ENCODE measurements at regions not wholly inside any gene's neighbourhood (a gene's known extent, or its start where the extent isn't known, plus 50 kb on each side); places are given as distances from the start of the nearest gene placed in this dataset.
A peak's percentile ranks its signal among the peaks of the same experiment; 100 is the strongest.

- H3K4me3 Mint-ChIP-seq, result no peak overlapping the region
- H3K27ac Mint-ChIP-seq, result no peak overlapping the region
- H3K36me3 Mint-ChIP-seq (ENCODE audit: insufficient read depth in 2 of 2), result peaks cover 23 to 34% of the 10 kb centered on the region in 2 donors
- DNase-seq, result no peak
- H3K4me1 Mint-ChIP-seq (ENCODE audit: low read depth), result no peaks in the 10 kb centered on the region
- no peak for ATAC-seq (replicated peaks in 1 of 2)
- H3K27me3 Mint-ChIP-seq (ENCODE audit: low read depth), result peaks cover 37% of the 10 kb centered on the region
- peaks cover 16 to 27% of the 10 kb centered on the region in 2 donors for H3K9me3 Mint-ChIP-seq
Measured at GRCh38 chr6:105972440-105972839, 113.7 kb upstream of the PRDM1 start.

- Mint-ChIP-seq H3K4me3 (no peak overlapping the region), H3K9me3 (peaks cover 14 to 27% of the 10 kb centered on the region in 2 donors), H3K4me1 (ENCODE audit: low read depth) (peaks cover 14% of the 10 kb centered on the region), H3K27me3 (ENCODE audit: low read depth) (peaks cover 41% of the 10 kb centered on the region), H3K27ac (no peak overlapping the region), H3K36me3 (ENCODE audit: insufficient read depth in 2 of 2) (peaks cover 20 to 32% of the 10 kb centered on the region in 2 donors)
- DNase-seq, result no peak
- ATAC-seq (replicated peaks in 1 of 2), result no peak
Measured at GRCh38 chr6:105968603-105969333, 117.4 kb upstream of the PRDM1 start.

- no peak for DNase-seq
- H3K27me3 Mint-ChIP-seq (ENCODE audit: low read depth), result peaks cover 33% of the 10 kb centered on the region
- H3K4me3 Mint-ChIP-seq, result no peak overlapping the region
- H3K27ac Mint-ChIP-seq, result no peak overlapping the region
- peaks cover 8 to 20% of the 10 kb centered on the region in 2 donors for H3K9me3 Mint-ChIP-seq
- peaks cover 14 to 25% of the 10 kb centered on the region in 2 donors for H3K36me3 Mint-ChIP-seq (ENCODE audit: insufficient read depth in 2 of 2)
- no peak for ATAC-seq (replicated peaks in 1 of 2)
- H3K4me1 Mint-ChIP-seq (ENCODE audit: low read depth), result peaks cover 14% of the 10 kb centered on the region
Measured at GRCh38 chr6:105967917-105968602, 118.1 kb upstream of the PRDM1 start.

GRCh38 chr6:105966481-105966880 lies 119.7 kb upstream of the PRDM1 start:
- peaks cover 33% of the 10 kb centered on the region for H3K27me3 Mint-ChIP-seq (ENCODE audit: low read depth)
- DNase-seq, result no peak

GRCh38 chr6:105964979-105965760 lies 121.0 kb upstream of the PRDM1 start:
- Mint-ChIP-seq H3K9me3 (peaks cover 0 to 15% of the 10 kb centered on the region in 2 donors), H3K27ac (no peak overlapping the region), H3K36me3 (ENCODE audit: insufficient read depth in 2 of 2) (peaks cover 4 to 9% of the 10 kb centered on the region in 2 donors), H3K27me3 (ENCODE audit: low read depth) (peaks cover 33% of the 10 kb centered on the region), H3K4me3 (no peak overlapping the region), H3K4me1 (ENCODE audit: low read depth) (peaks cover 14% of the 10 kb centered on the region)
- ATAC-seq (replicated peaks in 1 of 2), result no peak
- DNase-seq, result no peak

More at GRCh38 chr6:105966481-105966880, 119.7 kb upstream of the PRDM1 start:
- no peak overlapping the region for H3K4me3 Mint-ChIP-seq
- ATAC-seq (replicated peaks in 1 of 2), result no peak
- peaks cover 0 to 15% of the 10 kb centered on the region in 2 donors for H3K9me3 Mint-ChIP-seq
- peaks cover 14% of the 10 kb centered on the region for H3K4me1 Mint-ChIP-seq (ENCODE audit: low read depth)
- peaks cover 6 to 15% of the 10 kb centered on the region in 2 donors for H3K36me3 Mint-ChIP-seq (ENCODE audit: insufficient read depth in 2 of 2)
- no peak overlapping the region for H3K27ac Mint-ChIP-seq

GRCh38 chr6:105954148-105954547 lies 132.0 kb upstream of the PRDM1 start:
- H3K4me3 Mint-ChIP-seq, result no peak overlapping the region
- DNase-seq (no peak), ATAC-seq (replicated peaks in 1 of 2) (no peak)
- H3K9me3 Mint-ChIP-seq, result no peaks in the 10 kb centered on the region
- peaks cover 8% of the 10 kb centered on the region for H3K4me1 Mint-ChIP-seq (ENCODE audit: low read depth)
- H3K27ac Mint-ChIP-seq, result no peak overlapping the region
- no peaks in the 10 kb centered on the region for H3K36me3 Mint-ChIP-seq (ENCODE audit: insufficient read depth in 2 of 2)
- H3K27me3 Mint-ChIP-seq (ENCODE audit: low read depth), result peaks cover 10% of the 10 kb centered on the region

GRCh38 chr6:105952772-105953690 lies 133.1 kb upstream of the PRDM1 start:
- no peak overlapping the region for H3K27ac Mint-ChIP-seq
- no peak overlapping the region for H3K4me3 Mint-ChIP-seq
- peaks cover 10% of the 10 kb centered on the region for H3K27me3 Mint-ChIP-seq (ENCODE audit: low read depth)
- H3K36me3 Mint-ChIP-seq (ENCODE audit: insufficient read depth in 2 of 2), result no peaks in the 10 kb centered on the region
- ATAC-seq (replicated peaks in 1 of 2), result no peak
- no peaks in the 10 kb centered on the region for H3K9me3 Mint-ChIP-seq
- DNase-seq, result no peak
- peaks cover 8% of the 10 kb centered on the region for H3K4me1 Mint-ChIP-seq (ENCODE audit: low read depth)

- ATAC-seq (replicated peaks in 1 of 2) (no peak), DNase-seq (no peak)
- Mint-ChIP-seq H3K4me3 (no peak overlapping the region), H3K9me3 (no peaks in the 10 kb centered on the region), H3K36me3 (ENCODE audit: insufficient read depth in 2 of 2) (no peaks in the 10 kb centered on the region), H3K27ac (no peak overlapping the region), H3K4me1 (ENCODE audit: low read depth) (peaks cover 8% of the 10 kb centered on the region), H3K27me3 (ENCODE audit: low read depth) (peaks cover 10% of the 10 kb centered on the region)
Measured at GRCh38 chr6:105952326-105952725, 133.8 kb upstream of the PRDM1 start.

GRCh38 chr6:105951322-105951721 lies 134.8 kb upstream of the PRDM1 start:
- H3K36me3 Mint-ChIP-seq (ENCODE audit: insufficient read depth in 2 of 2), result no peaks in the 10 kb centered on the region
- no peaks in the 10 kb centered on the region for H3K9me3 Mint-ChIP-seq
- no peak for DNase-seq
- no peak overlapping the region for H3K4me3 Mint-ChIP-seq
- H3K27me3 Mint-ChIP-seq (ENCODE audit: low read depth), result peaks cover 5% of the 10 kb centered on the region
- peaks cover 8% of the 10 kb centered on the region for H3K4me1 Mint-ChIP-seq (ENCODE audit: low read depth)
- no peak overlapping the region for H3K27ac Mint-ChIP-seq
- no peak for ATAC-seq (replicated peaks in 1 of 2)

- Mint-ChIP-seq H3K4me1 (ENCODE audit: low read depth) (no peaks in the 10 kb centered on the region), H3K36me3 (ENCODE audit: insufficient read depth in 2 of 2) (no peaks in the 10 kb centered on the region), H3K4me3 (no peak overlapping the region), H3K9me3 (no peaks in the 10 kb centered on the region), H3K27ac (no peak overlapping the region), H3K27me3 (ENCODE audit: low read depth) (peaks cover 16% of the 10 kb centered on the region)
- DNase-seq (no peak), ATAC-seq (replicated peaks in 1 of 2) (no peak)
Measured at GRCh38 chr6:105949869-105950268, 136.3 kb upstream of the PRDM1 start.

GRCh38 chr6:105943514-105943913 lies 142.6 kb upstream of the PRDM1 start:
- DNase-seq, result no peak
- H3K9me3 Mint-ChIP-seq, result no peaks in the 10 kb centered on the region
- H3K27me3 Mint-ChIP-seq (ENCODE audit: low read depth), result peaks cover 27% of the 10 kb centered on the region
- H3K27ac Mint-ChIP-seq, result no peak overlapping the region
- no peak overlapping the region for H3K4me3 Mint-ChIP-seq
- peaks cover 18% of the 10 kb centered on the region for H3K4me1 Mint-ChIP-seq (ENCODE audit: low read depth)
- no peak for ATAC-seq (replicated peaks in 1 of 2)
- no peaks in the 10 kb centered on the region for H3K36me3 Mint-ChIP-seq (ENCODE audit: insufficient read depth in 2 of 2)

GRCh38 chr6:105941621-105942412 lies 144.3 kb upstream of the PRDM1 start:
- peak; percentile 55 to 72 for ATAC-seq (replicated peaks in 1 of 2)
- Mint-ChIP-seq H3K27ac (peak overlapping the region; percentile 51), H3K9me3 (no peaks in the 10 kb centered on the region)

More at GRCh38 chr6:105941621-105942412, 144.3 kb upstream of the PRDM1 start:
- H3K36me3 Mint-ChIP-seq (ENCODE audit: insufficient read depth in 2 of 2), result no peaks in the 10 kb centered on the region
- H3K4me3 Mint-ChIP-seq, result peak overlapping the region in 1 of 2 donors; percentile 41
- H3K27me3 Mint-ChIP-seq (ENCODE audit: low read depth), result peaks cover 33% of the 10 kb centered on the region
- peaks cover 18% of the 10 kb centered on the region for H3K4me1 Mint-ChIP-seq (ENCODE audit: low read depth)
- DNase-seq, result no peak

Data from activated T-cell treated with anti-CD3 and anti-CD28 coated beads, Interleukin-2, amount 50 U/mL, for 72 hours (primary cell).